ENCODE measurements at regions not wholly inside any gene's neighbourhood (a gene's known extent, or its start where the extent isn't known, plus 50 kb on each side); places are given as distances from the start of the nearest gene placed in this dataset.
"Not testable (repeated sequence)": the region's sequence is repeated elsewhere in the genome, so short reads cannot be mapped to it uniquely, and the experiment has no call there.

DNA sequence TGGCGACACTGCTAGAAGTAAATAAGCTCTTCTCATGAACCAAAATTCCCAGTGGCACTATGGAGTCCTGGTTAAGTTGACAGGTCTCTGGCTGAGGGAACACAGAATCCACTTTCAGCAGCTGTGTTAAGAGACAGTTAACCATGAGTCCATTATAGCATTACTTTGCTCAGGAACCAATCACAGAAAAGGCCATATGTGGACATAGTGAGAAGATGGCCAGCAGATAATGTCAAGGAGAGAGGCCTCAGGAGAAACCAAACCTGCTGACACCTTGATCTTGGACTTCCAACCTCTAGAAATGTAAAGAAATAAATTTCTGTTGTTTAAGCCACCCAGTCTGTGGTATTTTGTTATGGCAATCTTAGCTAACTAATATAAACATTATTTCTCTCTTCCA is 88.7 kb upstream of the SPTLC1 start:
- H3K36me3 ChIP-seq (ENCODE audit: control insufficient read depth, insufficient read depth, low read length); DNase-seq; H3K4me1 ChIP-seq (ENCODE audit: control insufficient read depth, insufficient read depth, low read length); H3K9me3 ChIP-seq (replicated peaks; ENCODE audit: control insufficient read depth, low read depth, low read length); H3K27ac ChIP-seq (ENCODE audit: low read length); H3K27me3 ChIP-seq (ENCODE audit: control insufficient read depth, insufficient read depth, low read length); H3K4me3 ChIP-seq (ENCODE audit: low read length): not testable (repeated sequence)
- no CpG with 5 or more reads among the region's 1 CpG for WGBS (ENCODE audit: insufficient coverage)

DNA sequence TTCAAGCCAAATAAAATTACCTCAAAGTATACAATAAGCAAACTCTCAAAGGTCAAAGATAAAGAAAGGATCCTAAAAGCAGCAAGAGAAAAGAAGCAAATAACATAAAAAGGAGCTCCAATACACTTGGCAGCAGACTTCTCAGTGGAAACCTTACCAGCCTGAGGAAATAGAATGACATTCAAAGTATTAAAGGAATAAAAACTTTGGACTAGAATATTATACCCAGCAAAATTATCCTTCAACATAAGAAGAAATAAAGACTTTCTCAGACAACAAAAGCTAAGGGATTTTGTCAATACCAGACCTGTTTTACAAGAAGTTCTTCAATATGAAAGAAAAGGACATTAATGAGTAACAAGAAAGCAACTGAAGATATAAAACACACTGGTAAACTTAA is 83.0 kb upstream of the SPTLC1 start:
- not testable (repeated sequence) for H3K9me3 ChIP-seq (replicated peaks; ENCODE audit: control insufficient read depth, low read depth, low read length); H3K4me3 ChIP-seq (ENCODE audit: low read length); H3K27ac ChIP-seq (ENCODE audit: low read length); H3K36me3 ChIP-seq (ENCODE audit: control insufficient read depth, insufficient read depth, low read length); H3K27me3 ChIP-seq (ENCODE audit: control insufficient read depth, insufficient read depth, low read length); DNase-seq; H3K4me1 ChIP-seq (ENCODE audit: control insufficient read depth, insufficient read depth, low read length)

DNA sequence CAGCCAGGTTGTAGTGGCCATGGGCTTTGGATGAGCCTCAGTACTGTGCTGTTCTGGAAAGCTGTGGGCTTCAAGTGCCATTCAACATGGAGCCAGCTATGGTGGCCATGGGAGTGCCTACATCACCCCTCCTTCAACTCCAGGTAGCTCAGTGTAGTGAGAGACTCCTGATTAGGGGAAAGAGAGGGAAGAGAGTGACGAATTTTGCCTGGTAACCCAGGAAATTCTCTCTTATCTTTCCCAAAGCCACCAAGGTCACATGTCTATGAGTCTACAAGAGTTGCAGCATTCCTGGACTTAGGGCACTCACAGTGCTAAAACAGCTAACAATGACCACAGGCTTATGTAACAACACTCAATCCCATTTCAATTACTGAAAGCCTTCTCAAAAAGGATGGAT is 81.7 kb upstream of the SPTLC1 start:
- Histone ChIP-seq H3K4me3 (ENCODE audit: low read length) (no peak overlapping the region), H3K36me3 (ENCODE audit: control insufficient read depth, insufficient read depth, low read length) (no peaks in the 10 kb centered on the region), H3K4me1 (ENCODE audit: control insufficient read depth, insufficient read depth, low read length) (no peaks in the 10 kb centered on the region), H3K27me3 (ENCODE audit: control insufficient read depth, insufficient read depth, low read length) (no peaks in the 10 kb centered on the region), H3K27ac (ENCODE audit: low read length) (no peak overlapping the region), H3K9me3 (replicated peaks; ENCODE audit: control insufficient read depth, low read depth, low read length) (no peaks in the 10 kb centered on the region)
- DNase-seq, result no peak
- WGBS (ENCODE audit: insufficient coverage), result no CpG with 5 or more reads among the region's 1 CpG

DNA sequence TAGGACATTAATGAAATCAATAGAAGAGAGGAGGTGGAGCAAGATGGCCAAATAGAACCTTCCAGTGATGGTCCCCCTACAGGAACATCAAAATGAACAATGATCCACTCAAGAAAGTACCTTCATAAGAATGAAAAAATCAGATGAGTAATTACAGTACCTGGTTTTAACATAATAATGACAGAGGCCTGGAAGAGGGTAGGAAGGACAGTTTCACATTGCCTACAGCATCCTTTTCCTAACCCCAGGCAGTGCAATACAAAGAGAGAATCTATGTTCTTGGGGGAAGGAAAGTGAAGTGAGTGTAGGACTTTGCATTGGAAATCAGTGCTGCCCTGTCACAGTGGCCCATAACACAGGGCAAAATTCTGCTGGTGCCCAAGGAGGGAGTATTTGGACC is 81.2 kb upstream of the SPTLC1 start:
- H3K27ac ChIP-seq (ENCODE audit: low read length), result no peak overlapping the region
- no peaks in the 10 kb centered on the region for H3K27me3 ChIP-seq (ENCODE audit: control insufficient read depth, insufficient read depth, low read length)
- DNase-seq, result no peak
- H3K4me3 ChIP-seq (ENCODE audit: low read length), result no peak overlapping the region
- H3K9me3 ChIP-seq (replicated peaks; ENCODE audit: control insufficient read depth, low read depth, low read length), result no peaks in the 10 kb centered on the region
- no peaks in the 10 kb centered on the region for H3K36me3 ChIP-seq (ENCODE audit: control insufficient read depth, insufficient read depth, low read length)
- H3K4me1 ChIP-seq (ENCODE audit: control insufficient read depth, insufficient read depth, low read length), result no peaks in the 10 kb centered on the region

DNA sequence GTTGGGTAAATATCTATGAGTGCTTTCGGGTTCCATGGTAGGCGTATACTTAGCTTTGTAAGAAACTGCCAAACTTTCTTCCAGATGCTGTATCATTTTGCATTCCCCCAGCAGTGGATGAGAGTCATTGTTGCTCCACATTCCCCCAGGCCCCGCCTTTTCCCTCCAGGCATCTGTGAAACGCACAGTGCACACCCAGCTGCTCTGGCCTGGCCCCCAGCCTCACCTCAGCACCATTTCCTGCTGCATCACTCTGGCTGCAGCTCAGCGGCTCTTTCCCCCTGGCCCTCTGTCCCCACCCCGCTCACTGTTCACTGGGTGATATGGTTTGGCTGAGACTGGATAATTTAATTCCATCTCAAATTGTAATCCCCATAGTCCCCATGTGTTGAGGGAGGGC is 76.6 kb upstream of the SPTLC1 start:
- 19% methylated on average over 3 of the region's 6 CpGs for WGBS (ENCODE audit: insufficient coverage)
- DNase-seq, result peak; percentile 76
- Histone ChIP-seq H3K27ac (ENCODE audit: low read length) (no peak overlapping the region), H3K4me1 (ENCODE audit: control insufficient read depth, insufficient read depth, low read length) (peaks cover 10% of the 10 kb centered on the region), H3K36me3 (ENCODE audit: control insufficient read depth, insufficient read depth, low read length) (no peaks in the 10 kb centered on the region), H3K9me3 (replicated peaks; ENCODE audit: control insufficient read depth, low read depth, low read length) (no peaks in the 10 kb centered on the region), H3K4me3 (ENCODE audit: low read length) (no peak overlapping the region), H3K27me3 (ENCODE audit: control insufficient read depth, insufficient read depth, low read length) (no peaks in the 10 kb centered on the region)

DNA sequence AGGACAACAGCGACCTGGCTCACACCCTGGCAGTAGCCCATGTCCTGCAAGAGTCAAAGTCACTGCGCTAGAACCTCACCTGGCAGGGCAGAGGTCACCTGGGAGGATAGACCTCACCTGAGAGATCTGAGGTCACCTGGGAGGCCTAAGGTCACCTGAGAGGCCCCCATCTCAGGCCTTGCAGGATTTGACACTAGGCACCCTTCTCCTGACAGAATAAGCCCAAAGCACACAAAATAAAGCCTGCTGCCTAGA is 75.2 kb upstream of the SPTLC1 start:
- no peak overlapping the region for H3K27ac ChIP-seq (ENCODE audit: low read length)
- no peaks in the 10 kb centered on the region for H3K9me3 ChIP-seq (replicated peaks; ENCODE audit: control insufficient read depth, low read depth, low read length)
- H3K4me3 ChIP-seq (ENCODE audit: low read length), result no peak overlapping the region
- H3K36me3 ChIP-seq (ENCODE audit: control insufficient read depth, insufficient read depth, low read length), result no peaks in the 10 kb centered on the region
- H3K4me1 ChIP-seq (ENCODE audit: control insufficient read depth, insufficient read depth, low read length), result peaks cover 10% of the 10 kb centered on the region
- H3K27me3 ChIP-seq (ENCODE audit: control insufficient read depth, insufficient read depth, low read length), result peaks cover 2% of the 10 kb centered on the region
- WGBS (ENCODE audit: insufficient coverage), result 83% methylated on average over 2 of the region's 2 CpGs
- DNase-seq, result no peak

DNA sequence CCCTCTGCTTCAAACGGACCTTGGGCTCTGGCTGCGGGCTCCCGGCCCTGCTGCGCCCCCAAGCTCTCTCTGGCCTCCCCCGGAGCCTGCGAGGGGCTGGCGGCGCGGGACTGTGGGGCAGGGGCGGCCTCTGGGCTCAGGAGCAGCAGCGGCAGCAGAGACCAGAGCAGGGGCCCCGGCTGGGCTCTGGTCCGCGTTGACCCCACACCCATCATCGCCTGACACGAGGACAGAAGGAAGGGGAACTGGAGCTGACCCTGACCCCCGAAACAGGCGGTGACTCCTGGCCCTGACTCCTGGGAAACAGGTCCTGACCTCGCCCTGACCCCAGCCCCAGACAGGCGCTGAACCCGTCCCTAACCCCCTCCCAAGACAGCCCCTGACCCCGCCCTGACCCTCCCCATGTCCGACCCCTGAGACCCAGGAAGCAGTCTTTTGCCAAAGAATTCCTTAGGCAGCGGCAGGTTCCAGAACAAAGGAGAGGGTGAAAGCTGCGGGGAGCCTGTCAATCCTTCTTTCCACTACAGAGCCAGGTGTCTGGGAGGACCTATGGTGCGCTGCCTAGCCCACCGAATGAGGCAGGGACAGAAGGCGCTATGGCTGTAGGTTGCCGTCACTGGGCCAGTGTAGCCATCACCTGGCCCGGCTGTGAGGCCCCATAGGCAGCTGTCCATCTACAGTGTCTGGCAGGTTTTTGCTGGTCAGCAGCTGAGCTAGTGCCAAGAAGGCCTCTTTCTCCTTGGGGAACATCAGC is 74.7 kb upstream of the SPTLC1 start:
- no peaks in the 10 kb centered on the region for H3K9me3 ChIP-seq (replicated peaks; ENCODE audit: control insufficient read depth, low read depth, low read length)
- DNase-seq, result no peak
- H3K27me3 ChIP-seq (ENCODE audit: control insufficient read depth, insufficient read depth, low read length), result peaks cover 2% of the 10 kb centered on the region
- H3K27ac ChIP-seq (ENCODE audit: low read length), result no peak overlapping the region
- H3K36me3 ChIP-seq (ENCODE audit: control insufficient read depth, insufficient read depth, low read length), result no peaks in the 10 kb centered on the region
- 41% methylated on average over 26 of the region's 30 CpGs for WGBS (ENCODE audit: insufficient coverage)
- no peak overlapping the region for H3K4me3 ChIP-seq (ENCODE audit: low read length)
- peaks cover 10% of the 10 kb centered on the region for H3K4me1 ChIP-seq (ENCODE audit: control insufficient read depth, insufficient read depth, low read length)

DNA sequence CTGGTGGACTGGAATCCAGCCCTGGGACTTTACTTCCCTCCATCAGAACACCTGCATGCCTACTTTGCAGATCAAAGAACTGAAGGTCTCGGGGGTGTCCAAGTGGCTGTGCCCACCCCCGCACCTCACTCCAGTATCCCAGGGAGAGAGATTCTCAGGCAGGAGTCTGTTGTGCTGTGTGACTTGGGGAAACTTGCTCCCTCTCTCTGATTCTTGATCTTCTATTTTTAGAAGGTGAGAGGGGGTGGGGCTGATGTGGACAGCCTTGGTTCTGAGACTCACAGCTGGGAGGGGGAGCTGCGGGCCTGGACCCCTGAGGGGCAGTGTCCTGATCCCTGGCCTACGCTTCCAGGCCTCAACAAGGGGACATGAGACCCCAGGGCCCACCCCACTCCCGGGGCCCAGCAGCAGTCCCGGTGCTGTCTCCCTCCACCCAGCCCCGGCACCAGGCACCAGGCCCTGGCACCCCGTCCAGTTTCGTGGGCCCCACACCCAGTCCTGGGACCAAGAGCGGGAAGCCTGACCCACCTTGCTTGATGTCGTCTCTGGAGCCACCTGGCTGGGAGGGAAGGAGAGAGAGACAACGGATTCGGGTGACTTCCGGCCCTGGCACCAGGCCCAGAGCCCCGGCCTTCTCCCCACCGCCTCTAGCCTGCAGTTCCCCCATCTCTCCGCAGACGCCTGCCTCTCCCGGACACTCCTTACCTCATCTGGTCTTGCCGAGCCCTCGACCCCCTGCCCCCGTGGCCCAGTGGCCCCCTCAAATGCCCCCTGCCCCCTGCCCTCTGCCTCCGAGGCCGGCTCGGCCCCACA is 74.0 kb upstream of the SPTLC1 start:
- Histone ChIP-seq H3K4me1 (ENCODE audit: control insufficient read depth, insufficient read depth, low read length) (peaks cover 10% of the 10 kb centered on the region), H3K36me3 (ENCODE audit: control insufficient read depth, insufficient read depth, low read length) (no peaks in the 10 kb centered on the region), H3K27ac (ENCODE audit: low read length) (no peak overlapping the region), H3K4me3 (ENCODE audit: low read length) (no peak overlapping the region), H3K27me3 (ENCODE audit: control insufficient read depth, insufficient read depth, low read length) (peaks cover 2% of the 10 kb centered on the region), H3K9me3 (replicated peaks; ENCODE audit: control insufficient read depth, low read depth, low read length) (no peaks in the 10 kb centered on the region)
- DNase-seq, result peak; percentile 36
- WGBS (ENCODE audit: insufficient coverage), result 45% methylated on average over 17 of the region's 25 CpGs

DNA sequence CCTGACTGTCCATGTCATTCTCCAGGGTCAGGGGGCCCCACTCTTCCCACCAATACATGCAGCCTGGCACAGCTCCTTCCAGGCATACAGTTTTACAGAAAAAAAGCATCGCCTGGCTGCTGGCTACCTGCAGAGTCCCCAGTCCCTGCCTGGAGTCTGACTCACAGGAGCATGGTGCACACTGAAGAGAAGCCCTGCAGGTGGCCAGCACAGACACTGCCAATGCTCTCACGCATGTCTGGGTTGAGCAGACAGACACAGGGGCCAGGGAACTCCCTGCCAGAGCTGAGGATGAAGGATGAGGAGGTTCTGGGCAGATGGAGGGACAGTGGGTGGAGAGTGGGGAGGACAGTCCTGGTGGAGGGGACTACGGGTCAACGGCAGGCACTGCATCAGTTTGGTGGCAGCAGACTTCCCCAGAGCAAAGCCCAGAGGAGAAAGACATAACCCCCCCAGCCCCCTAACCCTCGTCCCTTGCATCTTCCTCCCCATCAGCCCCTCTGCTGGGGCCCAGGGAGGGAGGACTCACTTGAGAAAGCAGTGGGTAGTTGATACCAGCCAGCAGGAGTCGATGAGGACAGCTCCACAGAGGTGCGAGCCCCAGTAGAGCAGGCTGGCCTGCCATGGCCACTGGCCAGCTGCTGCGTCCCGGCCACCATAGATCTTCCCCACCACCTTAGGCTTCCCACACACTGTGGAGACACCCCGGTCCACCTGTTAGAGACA is 72.9 kb upstream of the SPTLC1 start:
- Histone ChIP-seq H3K27me3 (ENCODE audit: control insufficient read depth, insufficient read depth, low read length) (peaks cover 2% of the 10 kb centered on the region), H3K27ac (ENCODE audit: low read length) (no peak overlapping the region), H3K4me3 (ENCODE audit: low read length) (no peak overlapping the region), H3K4me1 (ENCODE audit: control insufficient read depth, insufficient read depth, low read length) (peaks cover 10% of the 10 kb centered on the region), H3K36me3 (ENCODE audit: control insufficient read depth, insufficient read depth, low read length) (no peaks in the 10 kb centered on the region), H3K9me3 (replicated peaks; ENCODE audit: control insufficient read depth, low read depth, low read length) (no peaks in the 10 kb centered on the region)
- 89% methylated on average over 7 of the region's 10 CpGs for WGBS (ENCODE audit: insufficient coverage)
- DNase-seq, result no peak

DNA sequence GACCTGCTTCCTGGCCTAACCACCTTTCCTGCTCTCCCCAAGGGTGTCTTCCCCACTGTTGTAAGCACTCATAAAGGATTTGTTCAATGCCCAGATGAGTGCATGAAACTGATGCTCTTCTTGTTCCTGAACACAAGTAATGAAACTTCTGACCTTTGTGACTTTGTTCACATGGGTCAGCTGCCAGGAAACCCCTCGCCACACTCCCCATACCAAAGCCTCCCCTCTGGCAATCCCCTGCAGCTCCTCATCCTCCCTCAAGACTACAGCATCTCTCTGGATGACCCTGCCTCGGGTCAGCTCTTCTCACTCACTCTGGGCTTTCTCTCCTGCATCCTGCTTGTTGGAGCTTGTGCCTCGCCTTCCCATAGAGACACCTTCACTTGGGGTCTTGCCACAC is 72.2 kb upstream of the SPTLC1 start:
- no peak for DNase-seq
- Histone ChIP-seq H3K36me3 (ENCODE audit: control insufficient read depth, insufficient read depth, low read length) (no peaks in the 10 kb centered on the region), H3K9me3 (replicated peaks; ENCODE audit: control insufficient read depth, low read depth, low read length) (no peaks in the 10 kb centered on the region), H3K27ac (ENCODE audit: low read length) (no peak overlapping the region), H3K4me3 (ENCODE audit: low read length) (no peak overlapping the region), H3K4me1 (ENCODE audit: control insufficient read depth, insufficient read depth, low read length) (peaks cover 10% of the 10 kb centered on the region), H3K27me3 (ENCODE audit: control insufficient read depth, insufficient read depth, low read length) (peaks cover 2% of the 10 kb centered on the region)
- WGBS (ENCODE audit: insufficient coverage), result 42% methylated on average over 2 of the region's 3 CpGs
